ENCODE measurements at regions not wholly inside any gene's neighbourhood (a gene's known extent, or its start where the extent isn't known, plus 50 kb on each side); places are given as distances from the start of the nearest gene placed in this dataset.

DNA sequence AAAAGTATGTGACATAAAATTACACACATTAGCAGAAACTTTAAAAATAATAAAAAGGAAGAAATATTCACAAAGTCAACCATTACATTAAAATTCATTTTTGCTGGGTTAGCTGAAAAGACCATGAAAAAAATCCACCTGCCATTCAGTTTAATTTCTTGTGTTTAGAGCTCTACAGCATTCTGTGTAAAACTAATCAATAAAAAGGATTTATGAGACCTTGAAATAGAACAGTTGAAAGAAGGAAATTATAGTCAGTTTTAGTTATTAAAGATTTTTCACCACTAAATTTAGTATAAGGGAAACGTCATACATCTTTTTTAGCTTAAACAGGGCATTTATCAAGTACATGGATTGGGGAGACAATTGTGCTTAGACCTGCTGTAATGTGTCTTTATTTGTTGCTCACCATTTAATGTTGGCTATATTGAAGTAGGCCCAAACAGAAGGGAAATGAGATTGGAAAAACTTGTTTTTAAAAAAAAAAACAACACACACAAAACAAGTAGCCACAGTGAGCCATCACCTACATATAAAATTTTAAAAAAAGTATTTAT lies 438.7 kb upstream of the POU3F2 start (continued):
- no peak for TF ChIP-seq NFXL1 (IDR thresholded peaks at IDR 0.05; ENCODE audit: borderline replicate concordance)
- TF ChIP-seq IRF4 (IDR thresholded peaks at IDR 0.05; ENCODE audit: low read depth, low read length): no peak
- no peak for TF ChIP-seq NR2C1 (IDR thresholded peaks at IDR 0.05)
- TF ChIP-seq, protein P1, sequence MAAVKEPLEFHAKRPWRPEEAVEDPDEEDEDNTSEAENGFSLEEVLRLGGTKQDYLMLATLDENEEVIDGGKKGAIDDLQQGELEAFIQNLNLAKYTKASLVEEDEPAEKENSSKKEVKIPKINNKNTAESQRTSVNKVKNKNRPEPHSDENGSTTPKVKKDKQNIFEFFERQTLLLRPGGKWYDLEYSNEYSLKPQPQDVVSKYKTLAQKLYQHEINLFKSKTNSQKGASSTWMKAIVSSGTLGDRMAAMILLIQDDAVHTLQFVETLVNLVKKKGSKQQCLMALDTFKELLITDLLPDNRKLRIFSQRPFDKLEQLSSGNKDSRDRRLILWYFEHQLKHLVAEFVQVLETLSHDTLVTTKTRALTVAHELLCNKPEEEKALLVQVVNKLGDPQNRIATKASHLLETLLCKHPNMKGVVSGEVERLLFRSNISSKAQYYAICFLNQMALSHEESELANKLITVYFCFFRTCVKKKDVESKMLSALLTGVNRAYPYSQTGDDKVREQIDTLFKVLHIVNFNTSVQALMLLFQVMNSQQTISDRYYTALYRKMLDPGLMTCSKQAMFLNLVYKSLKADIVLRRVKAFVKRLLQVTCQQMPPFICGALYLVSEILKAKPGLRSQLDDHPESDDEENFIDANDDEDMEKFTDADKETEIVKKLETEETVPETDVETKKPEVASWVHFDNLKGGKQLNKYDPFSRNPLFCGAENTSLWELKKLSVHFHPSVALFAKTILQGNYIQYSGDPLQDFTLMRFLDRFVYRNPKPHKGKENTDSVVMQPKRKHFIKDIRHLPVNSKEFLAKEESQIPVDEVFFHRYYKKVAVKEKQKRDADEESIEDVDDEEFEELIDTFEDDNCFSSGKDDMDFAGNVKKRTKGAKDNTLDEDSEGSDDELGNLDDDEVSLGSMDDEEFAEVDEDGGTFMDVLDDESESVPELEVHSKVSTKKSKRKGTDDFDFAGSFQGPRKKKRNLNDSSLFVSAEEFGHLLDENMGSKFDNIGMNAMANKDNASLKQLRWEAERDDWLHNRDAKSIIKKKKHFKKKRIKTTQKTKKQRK (IDR thresholded peaks at IDR 0.05; ENCODE audit: low read depth, low read length): no peak
- no peak for TF ChIP-seq SMARCA5 (IDR thresholded peaks at IDR 0.05)
- no peak for TF ChIP-seq TBL1XR1 (IDR thresholded peaks at IDR 0.05; ENCODE audit: low read depth, low read length)
- TF ChIP-seq HDGF (IDR thresholded peaks at IDR 0.05): no peak
- no peak for TF ChIP-seq STAT1 (conservative IDR thresholded peaks at IDR 0.05)
- TF ChIP-seq, protein P2, sequence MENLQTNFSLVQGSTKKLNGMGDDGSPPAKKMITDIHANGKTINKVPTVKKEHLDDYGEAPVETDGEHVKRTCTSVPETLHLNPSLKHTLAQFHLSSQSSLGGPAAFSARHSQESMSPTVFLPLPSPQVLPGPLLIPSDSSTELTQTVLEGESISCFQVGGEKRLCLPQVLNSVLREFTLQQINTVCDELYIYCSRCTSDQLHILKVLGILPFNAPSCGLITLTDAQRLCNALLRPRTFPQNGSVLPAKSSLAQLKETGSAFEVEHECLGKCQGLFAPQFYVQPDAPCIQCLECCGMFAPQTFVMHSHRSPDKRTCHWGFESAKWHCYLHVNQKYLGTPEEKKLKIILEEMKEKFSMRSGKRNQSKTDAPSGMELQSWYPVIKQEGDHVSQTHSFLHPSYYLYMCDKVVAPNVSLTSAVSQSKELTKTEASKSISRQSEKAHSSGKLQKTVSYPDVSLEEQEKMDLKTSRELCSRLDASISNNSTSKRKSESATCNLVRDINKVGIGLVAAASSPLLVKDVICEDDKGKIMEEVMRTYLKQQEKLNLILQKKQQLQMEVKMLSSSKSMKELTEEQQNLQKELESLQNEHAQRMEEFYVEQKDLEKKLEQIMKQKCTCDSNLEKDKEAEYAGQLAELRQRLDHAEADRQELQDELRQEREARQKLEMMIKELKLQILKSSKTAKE (IDR thresholded peaks at IDR 0.05; ENCODE audit: low read depth, poor library complexity, severe bottlenecking): no peak
- no peak for TF ChIP-seq ZZZ3 (IDR thresholded peaks at IDR 0.05; ENCODE audit: control insufficient read depth, insufficient read length, low read depth)
- TF ChIP-seq NR2F1 (conservative IDR thresholded peaks at IDR 0.05): no peak
- TF ChIP-seq MYB (IDR thresholded peaks at IDR 0.05; ENCODE audit: borderline replicate concordance, low read depth, low read length): no peak

Measured in GM12878 (cell line).